HCT116 (cell line): ENCODE measurements at regions not wholly inside any gene's neighbourhood (a gene's known extent, or its start where the extent isn't known, plus 50 kb on each side); places are given as distances from the start of the nearest gene placed in this dataset.

ENCODE experiments used
- ATAC-seq: fragments of 200-7000 bp; cut with Tn5 transposase; 2 replicates; pipeline ENCODE4 v1.9.1; 2020; ENCODE audit warnings: mild to moderate bottlenecking, moderate library complexity
- BruUV-seq: library from RNA; stranded (reverse); fragments of 400-500 nt; replicated peaks from 2 replicates; lab custom pipeline; 2021; lab: Mats Ljungman, UMichigan
- CTCF ChIA-PET: fragments of 300-600 bp; sonication (Branson Sonifier 250); formaldehyde crosslinking; loops from one replicate; lab custom pipeline; 2021; ENCODE audit warnings: antibody characterized with exemption; lab: Charles Lee
- POLR2A ChIA-PET: fragments of 300-600, 350-600 bp; sonication (Branson Sonifier 250); formaldehyde crosslinking; loops from one replicate; lab custom pipeline; 2021; ENCODE audit warnings: antibody characterized with exemption; lab: Charles Lee
- RAD21 ChIA-PET, 2 experiments: fragments of 300-600 bp; sonication (Branson Sonifier 250); formaldehyde crosslinking; loops; one replicate each; lab custom pipeline; 2023; ENCODE audit warnings: low total read pairs in 2 of 2; ENCODE audit not compliant: uncharacterized antibody in 2 of 2, unreplicated experiment in 2 of 2, low non-redundant PET in 1 of 2; lab: Charles Lee
- DNase-seq: peaks from one replicate; pipeline ENCODE4 v3.0.0-alpha.2; 2010; ENCODE audit warnings: low read depth, low spot score
- H2AFZ ChIP-seq: fragments of 200-600 bp; shearing (Covaris generic), sonication (generic); 2 replicates; pipeline ENCODE4 v1.6.1; 2017; ENCODE audit warnings: low read depth, mixed run types, mixed read lengths, antibody characterized with exemption, low read length; ENCODE audit not compliant: poor library complexity, severe bottlenecking
- H3K27ac ChIP-seq: 2 replicates; pipeline ENCODE4 v1.5.1; 2012; ENCODE audit warnings: low read depth, low read length
- H3K27me3 ChIP-seq: fragments of 200-600 bp; sonication (generic); 2 replicates; pipeline ENCODE4 v1.6.1; 2016; ENCODE audit warnings: mixed run types, low read length, mixed read lengths; ENCODE audit not compliant: insufficient read depth
- H3K36me3 ChIP-seq, 2 experiments: fragments of 200-500 bp in 1 of 2; fragments of 200-600 bp in 1 of 2; sonication (Bioruptor generic) in 1 of 2; sonication (generic) in 1 of 2; 2 replicates each; pipeline versions ENCODE4 v1.5.1 to v1.6.1; 2014 to 2016; ENCODE audit warnings: low read length in 2 of 2, inconsistent platforms in 1 of 2, mixed read lengths in 1 of 2, mixed run types in 1 of 2; ENCODE audit not compliant: insufficient read depth in 2 of 2, control insufficient read depth in 1 of 2
- H3K4me1 ChIP-seq, 2 experiments: fragments of 200-600 bp in 1 of 2; sonication (generic) in 1 of 2; 2 replicates each; pipeline versions ENCODE4 v1.5.1 to v1.6.1; 2012 to 2017; ENCODE audit warnings: low read length in 2 of 2, inconsistent platforms in 1 of 2, mild to moderate bottlenecking in 1 of 2, mixed read lengths in 1 of 2, mixed run types in 1 of 2, moderate library complexity in 1 of 2; ENCODE audit not compliant: insufficient read depth in 2 of 2, control insufficient read depth in 1 of 2
- H3K4me2 ChIP-seq: fragments of 200-600 bp; sonication (generic); 2 replicates; pipeline ENCODE4 v1.6.1; 2017; ENCODE audit warnings: mixed run types, low read length, mixed read lengths
- H3K4me3 ChIP-seq, 2 experiments: fragments of 200-600 bp in 1 of 2; sonication (generic) in 1 of 2; replicated peaks in 1 of 2; 2 replicates each; pipeline ENCODE4 v1.5.1; 2011 to 2016; ENCODE audit warnings: low read length in 2 of 2, control low read depth in 1 of 2, low read depth in 1 of 2, mild to moderate bottlenecking in 1 of 2, mixed read lengths in 1 of 2, mixed run types in 1 of 2
- H3K79me2 ChIP-seq: fragments of 200-600 bp; sonication (generic); 2 replicates; pipeline ENCODE4 v1.6.1; 2017; ENCODE audit warnings: mild to moderate bottlenecking, mixed run types, low read length, moderate library complexity, mixed read lengths; ENCODE audit not compliant: insufficient read depth
- H3K9ac ChIP-seq: fragments of 200-600 bp; sonication (generic); 2 replicates; pipeline ENCODE4 v1.6.1; 2016; ENCODE audit warnings: low read length, mixed read lengths
- H3K9me2 ChIP-seq: fragments of 200-600 bp; sonication (generic), shearing (Covaris generic); 2 replicates; pipeline ENCODE4 v1.6.1; 2017; ENCODE audit warnings: mixed run types, mild to moderate bottlenecking, moderate library complexity; ENCODE audit not compliant: insufficient read depth
- H3K9me3 ChIP-seq, 2 experiments: fragments of 200-500 bp in 1 of 2; fragments of 200-600 bp in 1 of 2; sonication (Bioruptor generic) in 1 of 2; sonication (generic) in 1 of 2; 2 replicates each; pipeline ENCODE4 v1.6.1; 2014 to 2017; ENCODE audit warnings: low read length in 2 of 2, mixed read lengths in 2 of 2, inconsistent platforms in 1 of 2, low read depth in 1 of 2, mild to moderate bottlenecking in 1 of 2, mixed run types in 1 of 2, moderate library complexity in 1 of 2; ENCODE audit not compliant: control insufficient read depth in 1 of 2, insufficient read depth in 1 of 2
- H4K20me1 ChIP-seq: fragments of 200-600 bp; sonication (generic), shearing (Covaris generic); 2 replicates; pipeline ENCODE4 v1.6.1; 2017; ENCODE audit warnings: mixed run types, mild to moderate bottlenecking, moderate library complexity; ENCODE audit not compliant: insufficient read depth
- CBX3 ChIP-seq: IDR thresholded peaks from 2 replicates; pipeline ENCODE4 v1.6.1; 2012; ENCODE audit warnings: low read depth
- ELF1 ChIP-seq: IDR thresholded peaks from 2 replicates; pipeline ENCODE4 v1.6.1; 2012; ENCODE audit warnings: low read depth, borderline replicate concordance
- EZH2phosphoT487 ChIP-seq: fragments of 200-600 bp; IDR thresholded peaks from 2 replicates; pipeline ENCODE4 v1.6.1; 2018; ENCODE audit warnings: antibody characterized with exemption, borderline replicate concordance
- FOSL1 ChIP-seq: IDR thresholded peaks from 2 replicates; pipeline ENCODE4 v1.6.1; 2012; ENCODE audit warnings: low read depth
- POLR2A ChIP-seq: IDR thresholded peaks from 2 replicates; pipeline ENCODE4 v1.7.0; 2011; ENCODE audit warnings: borderline replicate concordance; ENCODE audit not compliant: insufficient read depth, insufficient read length; ENCODE audit errors: extremely low read depth
- SRF ChIP-seq: IDR thresholded peaks from 2 replicates; pipeline ENCODE4 v1.6.1; 2012; ENCODE audit warnings: low read depth
- TCF7L2 ChIP-seq: IDR thresholded peaks from 2 replicates; pipeline ENCODE4 v1.7.0; 2011; ENCODE audit warnings: borderline replicate concordance, inconsistent platforms; ENCODE audit not compliant: insufficient read depth, insufficient read length; ENCODE audit errors: extremely low read depth
- YY1 ChIP-seq: IDR thresholded peaks from 2 replicates; pipeline ENCODE4 v1.6.1; 2011; ENCODE audit warnings: low read length, low read depth, moderate library complexity, mild to moderate bottlenecking; ENCODE audit not compliant: insufficient replicate concordance; ENCODE audit errors: extremely low read depth
- intact Hi-C: fragments of 100-400 bp; cut with micrococcal nuclease; formaldehyde crosslinking; loops from 2 replicates; pipeline ENCODE4 v1.10.0; 2022
- TF ChIP-seq, protein P1 (sequence below): IDR thresholded peaks from 2 replicates; pipeline ENCODE4 v1.6.1; 2012; ENCODE audit warnings: low read depth

GRCh38 chr10:21214329-21214728 lies 311.2 kb downstream of the SKIDA1 start:
- ChIA-PET RAD21 (no interaction called here), POLR2A (interaction anchor here (0.6 kb wide), 1 partner anchor 7 kb away, joined by 3 read pairs; no protein-coding TSS in a partner anchor), CTCF (no interaction called here)
- Histone ChIP-seq H4K20me1 (no peaks in the 10 kb centered on the region), H3K9ac (no peak overlapping the region), H3K27me3 (no peaks in the 10 kb centered on the region), H3K4me2 (no peak overlapping the region), H3K9me2 (no peaks in the 10 kb centered on the region), H3K4me3 (no peak overlapping the region), H3K36me3 (no peaks in the 10 kb centered on the region), H3K27ac (no peak overlapping the region), H3K79me2 (no peaks in the 10 kb centered on the region), H3K4me1 (no peaks in the 10 kb centered on the region), H3K9me3 (no peaks in the 10 kb centered on the region), H2AFZ (no peak overlapping the region)
- BruUV-seq = no TSS peak
- ATAC-seq (no peak), DNase-seq (no peak)
- TF ChIP-seq, protein P1, sequence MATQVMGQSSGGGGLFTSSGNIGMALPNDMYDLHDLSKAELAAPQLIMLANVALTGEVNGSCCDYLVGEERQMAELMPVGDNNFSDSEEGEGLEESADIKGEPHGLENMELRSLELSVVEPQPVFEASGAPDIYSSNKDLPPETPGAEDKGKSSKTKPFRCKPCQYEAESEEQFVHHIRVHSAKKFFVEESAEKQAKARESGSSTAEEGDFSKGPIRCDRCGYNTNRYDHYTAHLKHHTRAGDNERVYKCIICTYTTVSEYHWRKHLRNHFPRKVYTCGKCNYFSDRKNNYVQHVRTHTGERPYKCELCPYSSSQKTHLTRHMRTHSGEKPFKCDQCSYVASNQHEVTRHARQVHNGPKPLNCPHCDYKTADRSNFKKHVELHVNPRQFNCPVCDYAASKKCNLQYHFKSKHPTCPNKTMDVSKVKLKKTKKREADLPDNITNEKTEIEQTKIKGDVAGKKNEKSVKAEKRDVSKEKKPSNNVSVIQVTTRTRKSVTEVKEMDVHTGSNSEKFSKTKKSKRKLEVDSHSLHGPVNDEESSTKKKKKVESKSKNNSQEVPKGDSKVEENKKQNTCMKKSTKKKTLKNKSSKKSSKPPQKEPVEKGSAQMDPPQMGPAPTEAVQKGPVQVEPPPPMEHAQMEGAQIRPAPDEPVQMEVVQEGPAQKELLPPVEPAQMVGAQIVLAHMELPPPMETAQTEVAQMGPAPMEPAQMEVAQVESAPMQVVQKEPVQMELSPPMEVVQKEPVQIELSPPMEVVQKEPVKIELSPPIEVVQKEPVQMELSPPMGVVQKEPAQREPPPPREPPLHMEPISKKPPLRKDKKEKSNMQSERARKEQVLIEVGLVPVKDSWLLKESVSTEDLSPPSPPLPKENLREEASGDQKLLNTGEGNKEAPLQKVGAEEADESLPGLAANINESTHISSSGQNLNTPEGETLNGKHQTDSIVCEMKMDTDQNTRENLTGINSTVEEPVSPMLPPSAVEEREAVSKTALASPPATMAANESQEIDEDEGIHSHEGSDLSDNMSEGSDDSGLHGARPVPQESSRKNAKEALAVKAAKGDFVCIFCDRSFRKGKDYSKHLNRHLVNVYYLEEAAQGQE = no peak
- TF ChIP-seq FOSL1 (no peak), POLR2A (no peak), YY1 (no peak), SRF (no peak), ELF1 (no peak), EZH2phosphoT487 (no peak), CBX3 (no peak), TCF7L2 (no peak)
- intact Hi-C loops = no loop called here
